GM12872 (cell line): ENCODE measurements at regions not wholly inside any gene's neighbourhood (a gene's known extent, or its start where the extent isn't known, plus 50 kb on each side); places are given as distances from the start of the nearest gene placed in this dataset.

Experiments used
- CTCF ChIP-seq: IDR thresholded peaks from 3 replicates; pipeline ENCODE4 v1.5.1; 2011; ENCODE audit warnings: low read depth, mild to moderate bottlenecking, low read length, moderate library complexity; ENCODE audit not compliant: insufficient read depth

DNA sequence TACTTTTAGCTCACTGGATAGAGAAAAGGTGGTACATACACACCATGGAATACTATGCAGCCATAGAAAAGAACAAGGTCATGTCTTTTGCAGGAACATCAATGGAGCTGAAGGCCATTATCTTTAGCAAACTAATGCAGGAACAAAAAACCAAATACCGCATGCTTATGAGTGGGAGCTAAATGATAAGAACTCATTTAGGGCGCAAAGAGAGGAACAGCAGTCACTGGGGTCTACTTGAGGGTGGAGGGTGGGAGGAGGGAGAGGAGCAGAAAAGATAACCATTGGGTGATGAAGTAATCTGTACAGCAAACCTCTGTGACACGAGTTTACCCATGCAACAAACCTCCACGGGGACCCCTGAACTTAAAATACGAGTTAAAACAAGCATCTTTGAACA, 135.1 kb downstream of the IRS2 start:
- no peak for TF ChIP-seq CTCF

DNA sequence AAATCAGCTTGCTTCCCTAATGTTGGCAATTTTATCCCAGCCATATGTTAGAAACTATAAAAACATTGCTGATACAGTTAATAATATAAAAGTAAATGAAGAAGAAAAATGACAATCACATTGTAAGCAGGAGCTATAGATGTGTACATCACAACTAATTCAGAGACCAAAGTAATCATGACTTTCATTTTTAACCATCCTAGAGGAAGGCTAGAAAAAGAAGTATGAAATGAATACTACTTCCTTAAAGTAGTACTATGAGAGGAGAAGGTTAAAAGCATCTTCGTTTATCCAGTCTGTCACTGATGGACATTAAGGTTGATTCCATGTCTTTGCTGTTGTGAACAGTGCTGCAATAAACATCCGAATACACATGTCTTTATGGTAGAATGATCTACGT, 135.5 kb downstream of the IRS2 start:
- no peak for TF ChIP-seq CTCF

DNA sequence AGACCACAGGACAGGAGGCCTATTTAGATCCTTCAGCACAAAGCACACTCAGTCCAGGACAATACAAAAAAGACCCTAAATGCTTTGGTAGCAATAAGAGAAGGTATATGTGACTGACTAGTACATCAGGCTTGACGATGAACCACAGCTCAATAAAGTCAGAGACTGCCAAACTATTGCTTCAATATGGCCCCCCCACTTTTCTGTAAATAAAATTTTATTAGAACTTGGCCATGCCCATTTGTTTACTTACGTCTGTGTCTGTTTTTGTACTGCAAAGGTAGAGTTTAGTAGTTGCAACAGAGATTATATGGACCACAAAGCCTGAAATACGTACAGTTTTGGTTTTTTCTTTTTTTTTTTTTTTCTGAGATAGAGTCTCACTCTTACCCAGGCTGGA, 136.7 kb downstream of the IRS2 start:
- no peak for TF ChIP-seq CTCF

GRCh38 chr13:109647699-109648098, 138.7 kb downstream of the IRS2 start:
- no peak for TF ChIP-seq CTCF

- TF ChIP-seq CTCF, result no peak
Measured at GRCh38 chr13:109647053-109647452, 139.3 kb downstream of the IRS2 start.

DNA sequence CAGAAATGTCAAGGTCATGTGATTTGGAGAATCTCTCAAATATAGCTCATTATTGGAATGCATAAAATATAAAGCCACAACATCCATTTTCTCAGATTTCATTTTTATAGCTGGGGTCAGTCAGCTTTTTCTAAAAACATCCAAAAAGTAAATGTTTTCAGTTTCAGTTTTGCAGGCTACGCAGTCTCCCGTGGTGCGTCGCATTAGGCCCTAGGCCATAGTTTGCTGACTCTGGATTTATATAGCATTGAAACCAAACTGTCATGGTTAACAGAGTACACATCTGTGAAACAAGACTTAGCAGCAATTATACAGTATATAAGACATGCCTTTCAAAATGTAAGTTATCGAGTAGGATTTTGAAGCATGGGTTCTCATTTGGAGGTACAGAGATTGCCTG, 140.0 kb downstream of the IRS2 start:
- TF ChIP-seq CTCF, result no peak

GRCh38 chr13:109645831-109646230, 140.6 kb downstream of the IRS2 start:
- no peak for TF ChIP-seq CTCF

- no peak for TF ChIP-seq CTCF
Measured at GRCh38 chr13:109644956-109645355, 141.4 kb downstream of the IRS2 start.
